GM12878 (cell line): ENCODE measurements at regions not wholly inside any gene's neighbourhood (a gene's known extent, or its start where the extent isn't known, plus 50 kb on each side); places are given as distances from the start of the nearest gene placed in this dataset.

Source experiments
- ATAC-seq: fragments of 200-7000 bp; cut with Tn5 transposase; 3 replicates; pipeline ENCODE4 v1.9.1; 2020; ENCODE audit warnings: mild to moderate bottlenecking, moderate library complexity
- BruUV-seq: library from RNA; stranded (reverse); fragments of 400-500 nt; replicated peaks from 2 replicates; lab custom pipeline; 2021; lab: Mats Ljungman, UMichigan
- CTCF ChIA-PET: fragments of 300-600 bp; sonication (Branson Sonifier 250); formaldehyde crosslinking; extraction: SDS; loops from one replicate; lab custom pipeline; 2021; ENCODE audit warnings: inconsistent platforms; lab: Yijun Ruan, JAX
- POLR2A ChIA-PET: fragments of 350-600 bp; formaldehyde crosslinking; extraction: SDS; loops from one replicate; lab custom pipeline; 2021; ENCODE audit warnings: inconsistent platforms; lab: Charles Lee
- RAD21 ChIA-PET: fragments of 300-600 bp; sonication (Branson Sonifier 250); formaldehyde crosslinking; loops from one replicate; lab custom pipeline; 2023; ENCODE audit warnings: antibody characterized with exemption; ENCODE audit not compliant: unreplicated experiment; lab: Charles Lee
- SMC1A ChIA-PET: fragments of 300-600 bp; sonication (Branson Sonifier 250); formaldehyde crosslinking; loops from one replicate; lab custom pipeline; 2023; ENCODE audit not compliant: unreplicated experiment, uncharacterized antibody; lab: Charles Lee
- DNase-seq: peaks from one replicate; pipeline ENCODE4 v3.0.0-alpha.2; 2011; ENCODE audit warnings: low read depth, low spot score
- FAIRE-seq: peaks from 3 replicates; lab custom pipeline; 2011; peaks lifted over from hg19 to GRCh38; lab: Jason Lieb, UNC
- H2AFZ ChIP-seq: 2 replicates; pipeline ENCODE4 v1.6.0; 2011; ENCODE audit warnings: low read depth, low read length, control low read depth; ENCODE audit not compliant: control insufficient read depth
- H3K27ac ChIP-seq: 2 replicates; pipeline ENCODE4 v1.5.1; 2011; ENCODE audit warnings: control low read depth; ENCODE audit not compliant: control insufficient read depth, insufficient read depth
- H3K27me3 ChIP-seq, 2 experiments: replicated peaks in 1 of 2; 2 replicates each; pipeline versions ENCODE4 v1.6.0 to v1.6.1; 2011; ENCODE audit warnings: low read length in 1 of 2; ENCODE audit not compliant: control insufficient read depth in 2 of 2, insufficient read depth in 2 of 2
- H3K36me3 ChIP-seq, 2 experiments: 2 replicates each; pipeline ENCODE4 v1.5.1; 2011; ENCODE audit warnings: low read length in 1 of 2; ENCODE audit not compliant: control insufficient read depth in 2 of 2, insufficient read depth in 2 of 2
- H3K4me1 ChIP-seq: 2 replicates; pipeline ENCODE4 v1.6.1; 2011; ENCODE audit warnings: mild to moderate bottlenecking, low read length, moderate library complexity, mixed read lengths; ENCODE audit not compliant: control insufficient read depth, insufficient read depth
- H3K4me2 ChIP-seq: 2 replicates; pipeline ENCODE4 v1.6.0; 2011; ENCODE audit warnings: control low read depth; ENCODE audit not compliant: control insufficient read depth, insufficient read depth
- H3K4me3 ChIP-seq: fragments of 200-600 bp; sonication (generic); 2 replicates; pipeline ENCODE4 v1.5.1; 2016
- H3K79me2 ChIP-seq: 2 replicates; pipeline ENCODE4 v1.6.0; 2011; ENCODE audit warnings: low read length; ENCODE audit not compliant: control insufficient read depth, insufficient read depth
- H3K9ac ChIP-seq: 2 replicates; pipeline ENCODE4 v1.8.0; 2011; ENCODE audit warnings: low read length, control low read depth, mixed read lengths; ENCODE audit not compliant: control insufficient read depth, insufficient read depth
- H3K9me3 ChIP-seq: replicated peaks from 3 replicates; pipeline ENCODE4 v1.5.1; 2011; ENCODE audit warnings: mild to moderate bottlenecking, low read length; ENCODE audit not compliant: control insufficient read depth, insufficient read depth
- H4K20me1 ChIP-seq: 2 replicates; pipeline ENCODE4 v1.6.0; 2011; ENCODE audit not compliant: control insufficient read depth, insufficient read depth
- ATF3 ChIP-seq: IDR thresholded peaks from 2 replicates; pipeline ENCODE4 v1.6.1; 2011; ENCODE audit warnings: low read depth, mild to moderate bottlenecking, low read length, moderate library complexity, borderline replicate concordance; ENCODE audit errors: extremely low read depth
- ATF7 ChIP-seq: fragments of 450-650 bp; IDR thresholded peaks from 2 replicates; pipeline ENCODE4 v1.6.1; 2016; ENCODE audit warnings: low read depth, mild to moderate bottlenecking
- CBX3 ChIP-seq: fragments of 200-600 bp; sonication (generic); IDR thresholded peaks from 2 replicates; pipeline ENCODE4 v1.6.1; 2016; ENCODE audit warnings: low read depth, borderline replicate concordance
- CHD1 ChIP-seq: IDR thresholded peaks from 2 replicates; pipeline ENCODE4 v1.6.1; 2012; ENCODE audit warnings: low read depth, low read length, improper control_type of control experiment
- EP300 ChIP-seq, 2 experiments: fragments of 150-350 bp in 1 of 2; IDR thresholded peaks; 2 replicates each; pipeline ENCODE4 v1.6.1; 2011 to 2012; ENCODE audit warnings: low read depth in 2 of 2, low read length in 2 of 2, borderline replicate concordance in 1 of 2, improper control_type of control experiment in 1 of 2, inconsistent platforms in 1 of 2; ENCODE audit not compliant: control insufficient read depth in 1 of 2
- MYB ChIP-seq: fragments of 150-350 bp; IDR thresholded peaks from 2 replicates; pipeline ENCODE4 v1.6.1; 2014; ENCODE audit warnings: mild to moderate bottlenecking, low read depth, low read length, borderline replicate concordance
- MYC ChIP-seq: IDR thresholded peaks from 2 replicates; pipeline ENCODE4 v1.6.1; 2011; ENCODE audit warnings: mild to moderate bottlenecking, low read length, moderate library complexity, inconsistent platforms; ENCODE audit not compliant: insufficient read depth, insufficient replicate concordance, insufficient read length, severe bottlenecking
- RAD21 ChIP-seq: IDR thresholded peaks from 2 replicates; pipeline ENCODE4 v1.6.1; 2011; ENCODE audit warnings: mild to moderate bottlenecking, low read depth, low read length, moderate library complexity; ENCODE audit not compliant: insufficient read depth
- RAD51 ChIP-seq: fragments of 450-650 bp; IDR thresholded peaks from 2 replicates; pipeline ENCODE4 v1.6.1; 2016; ENCODE audit warnings: moderate library complexity, mild to moderate bottlenecking, inconsistent platforms
- RCOR1 ChIP-seq: conservative IDR thresholded peaks from 2 replicates; pipeline ENCODE4 v1.6.1; 2012; ENCODE audit warnings: low read depth, low read length, improper control_type of control experiment
- SMAD1 ChIP-seq: fragments of 450-650 bp; IDR thresholded peaks from 2 replicates; pipeline ENCODE4 v1.6.1; 2018; ENCODE audit warnings: mild to moderate bottlenecking, low read depth; ENCODE audit not compliant: partially characterized antibody
- SPI1 ChIP-seq: IDR thresholded peaks from 2 replicates; pipeline ENCODE4 v1.6.1; 2011; ENCODE audit warnings: low read depth, mild to moderate bottlenecking, low read length, moderate library complexity, borderline replicate concordance; ENCODE audit not compliant: insufficient read depth
- TARDBP ChIP-seq: IDR thresholded peaks from 2 replicates; pipeline ENCODE4 v1.6.1; 2016; ENCODE audit warnings: borderline replicate concordance
- ZBTB4 ChIP-seq: fragments of 450-650 bp; formaldehyde crosslinking; IDR thresholded peaks from 2 replicates; pipeline ENCODE4 v1.4.0; 2022; ENCODE audit warnings: mild to moderate bottlenecking, moderate library complexity
- ZNF274 ChIP-seq: IDR thresholded peaks from one replicate; pipeline ENCODE4 v1.8.0; 2011; ENCODE audit not compliant: insufficient read length, insufficient read depth
- ZNF384 ChIP-seq: IDR thresholded peaks from 2 replicates; pipeline ENCODE4 v1.6.1; 2012; ENCODE audit warnings: low read depth, mild to moderate bottlenecking, low read length, improper control_type of control experiment, borderline replicate concordance
- WGBS: methylation state at CpG from one replicate; pipeline ENCODE4 v1.1.6; 2016; ENCODE audit warnings: low lambda C conversion rate; ENCODE audit not compliant: insufficient replicate concordance, insufficient coverage; ENCODE audit errors: missing lambda C conversion rate; 5-methylcytosine and 5-hydroxymethylcytosine counted together
- in situ Hi-C: fragments of 300-500 bp; cut with MboI; formaldehyde crosslinking; loops from 9 replicates; pipeline ENCODE4 v1.14.3; 2018; ENCODE audit warnings: mixed read lengths
- intact Hi-C: fragments of 100-400 bp; cut with micrococcal nuclease; formaldehyde crosslinking; loops from one replicate; pipeline ENCODE4 v1.14.2; 2022; ENCODE audit not compliant: unreplicated experiment
- TF ChIP-seq, protein P1 (sequence below): fragments of 450-650 bp; IDR thresholded peaks from 2 replicates; pipeline ENCODE4 v1.6.1; 2016; ENCODE audit warnings: mild to moderate bottlenecking, moderate library complexity, borderline replicate concordance

DNA sequence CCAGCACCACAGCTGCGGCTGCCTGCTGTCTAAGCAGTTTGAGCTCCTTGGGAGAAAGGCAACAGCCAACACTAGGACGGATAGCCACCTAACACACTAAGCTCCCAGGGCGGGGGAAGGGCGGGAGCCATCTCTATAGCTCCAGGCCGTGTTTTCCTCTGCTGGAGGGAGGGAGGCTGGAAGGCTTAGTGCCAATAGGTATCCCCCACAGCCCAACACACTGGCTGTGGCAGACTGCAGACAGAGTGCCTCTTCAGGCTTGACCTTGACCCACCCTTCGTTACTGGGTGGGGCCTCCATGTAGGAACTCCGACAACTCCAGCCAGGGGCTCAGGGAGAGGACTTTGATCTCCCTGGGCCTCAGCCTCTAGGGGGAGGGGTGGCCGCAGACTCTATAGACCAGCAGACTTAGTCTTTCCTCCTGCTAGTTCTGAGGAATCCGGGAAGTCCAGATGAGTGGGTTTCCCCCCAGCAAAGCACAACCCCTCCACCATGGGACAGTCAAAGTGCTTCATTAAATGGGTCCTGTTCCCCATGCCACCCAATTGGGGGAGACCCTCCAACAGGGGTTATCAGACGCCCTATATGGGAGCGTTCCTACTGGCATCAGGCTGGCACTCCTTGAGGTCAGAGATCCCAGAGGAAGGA, 314.4 kb upstream of the MKI67 start:
- DNase-seq (no peak), FAIRE-seq (no peak), ATAC-seq (no peak)
- no peaks in the 10 kb centered on the region for H4K20me1 ChIP-seq
- no peaks in the 10 kb centered on the region for H3K4me1 ChIP-seq
- no TSS peak for BruUV-seq
- no peak overlapping the region for H3K4me2 ChIP-seq
- ChIA-PET RAD21 (no interaction called here), POLR2A (no interaction called here), CTCF (no interaction called here), SMC1A (no interaction called here)
- no peaks in the 10 kb centered on the region for H3K9me3 ChIP-seq
- no peaks in the 10 kb centered on the region for H3K36me3 ChIP-seq
- H3K27ac ChIP-seq: no peak overlapping the region
- H3K27me3 ChIP-seq: no peaks in the 10 kb centered on the region
- H3K9ac ChIP-seq: no peak overlapping the region
- 23% methylated on average over 8 of the region's 11 CpGs for WGBS
- no peak overlapping the region for H3K4me3 ChIP-seq
- no peak overlapping the region for H2AFZ ChIP-seq
- in situ Hi-C loops: no loop called here
- no peaks in the 10 kb centered on the region for H3K79me2 ChIP-seq
- intact Hi-C loops: no loop called here
- TF ChIP-seq CHD1 (no peak), MYB (no peak), RAD21 (no peak), RAD51 (no peak), ZBTB4 (CRISPR knock-in tag) (no peak), ZNF274 (no peak), EP300 (IDR thresholded peaks at IDR 0.05; ENCODE audit: borderline replicate concordance in 1 of 2, control insufficient read depth in 1 of 2, low read depth in 2 of 2, low read length in 2 of 2) (no peak), SMAD1 (no peak), CBX3 (no peak), ZNF384 (no peak), MYC (no peak), RCOR1 (no peak), TARDBP (no peak), SPI1 (no peak), ATF7 (no peak), ATF3 (no peak)
- TF ChIP-seq, protein P1, sequence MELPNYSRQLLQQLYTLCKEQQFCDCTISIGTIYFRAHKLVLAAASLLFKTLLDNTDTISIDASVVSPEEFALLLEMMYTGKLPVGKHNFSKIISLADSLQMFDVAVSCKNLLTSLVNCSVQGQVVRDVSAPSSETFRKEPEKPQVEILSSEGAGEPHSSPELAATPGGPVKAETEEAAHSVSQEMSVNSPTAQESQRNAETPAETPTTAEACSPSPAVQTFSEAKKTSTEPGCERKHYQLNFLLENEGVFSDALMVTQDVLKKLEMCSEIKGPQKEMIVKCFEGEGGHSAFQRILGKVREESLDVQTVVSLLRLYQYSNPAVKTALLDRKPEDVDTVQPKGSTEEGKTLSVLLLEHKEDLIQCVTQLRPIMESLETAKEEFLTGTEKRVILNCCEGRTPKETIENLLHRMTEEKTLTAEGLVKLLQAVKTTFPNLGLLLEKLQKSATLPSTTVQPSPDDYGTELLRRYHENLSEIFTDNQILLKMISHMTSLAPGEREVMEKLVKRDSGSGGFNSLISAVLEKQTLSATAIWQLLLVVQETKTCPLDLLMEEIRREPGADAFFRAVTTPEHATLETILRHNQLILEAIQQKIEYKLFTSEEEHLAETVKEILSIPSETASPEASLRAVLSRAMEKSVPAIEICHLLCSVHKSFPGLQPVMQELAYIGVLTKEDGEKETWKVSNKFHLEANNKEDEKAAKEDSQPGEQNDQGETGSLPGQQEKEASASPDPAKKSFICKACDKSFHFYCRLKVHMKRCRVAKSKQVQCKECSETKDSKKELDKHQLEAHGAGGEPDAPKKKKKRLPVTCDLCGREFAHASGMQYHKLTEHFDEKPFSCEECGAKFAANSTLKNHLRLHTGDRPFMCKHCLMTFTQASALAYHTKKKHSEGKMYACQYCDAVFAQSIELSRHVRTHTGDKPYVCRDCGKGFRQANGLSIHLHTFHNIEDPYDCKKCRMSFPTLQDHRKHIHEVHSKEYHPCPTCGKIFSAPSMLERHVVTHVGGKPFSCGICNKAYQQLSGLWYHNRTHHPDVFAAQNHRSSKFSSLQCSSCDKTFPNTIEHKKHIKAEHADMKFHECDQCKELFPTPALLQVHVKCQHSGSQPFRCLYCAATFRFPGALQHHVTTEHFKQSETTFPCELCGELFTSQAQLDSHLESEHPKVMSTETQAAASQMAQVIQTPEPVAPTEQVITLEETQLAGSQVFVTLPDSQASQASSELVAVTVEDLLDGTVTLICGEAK: no peak
